ENCODE measurements at regions not wholly inside any gene's neighbourhood (a gene's known extent, or its start where the extent isn't known, plus 50 kb on each side); places are given as distances from the start of the nearest gene placed in this dataset.

- no peak for TF ChIP-seq JUN (CRISPR knock-in tag; IDR thresholded peaks at IDR 0.05)
- TF ChIP-seq USF2 (CRISPR knock-in tag; IDR thresholded peaks at IDR 0.05) = no peak
- TF ChIP-seq, protein P1, sequence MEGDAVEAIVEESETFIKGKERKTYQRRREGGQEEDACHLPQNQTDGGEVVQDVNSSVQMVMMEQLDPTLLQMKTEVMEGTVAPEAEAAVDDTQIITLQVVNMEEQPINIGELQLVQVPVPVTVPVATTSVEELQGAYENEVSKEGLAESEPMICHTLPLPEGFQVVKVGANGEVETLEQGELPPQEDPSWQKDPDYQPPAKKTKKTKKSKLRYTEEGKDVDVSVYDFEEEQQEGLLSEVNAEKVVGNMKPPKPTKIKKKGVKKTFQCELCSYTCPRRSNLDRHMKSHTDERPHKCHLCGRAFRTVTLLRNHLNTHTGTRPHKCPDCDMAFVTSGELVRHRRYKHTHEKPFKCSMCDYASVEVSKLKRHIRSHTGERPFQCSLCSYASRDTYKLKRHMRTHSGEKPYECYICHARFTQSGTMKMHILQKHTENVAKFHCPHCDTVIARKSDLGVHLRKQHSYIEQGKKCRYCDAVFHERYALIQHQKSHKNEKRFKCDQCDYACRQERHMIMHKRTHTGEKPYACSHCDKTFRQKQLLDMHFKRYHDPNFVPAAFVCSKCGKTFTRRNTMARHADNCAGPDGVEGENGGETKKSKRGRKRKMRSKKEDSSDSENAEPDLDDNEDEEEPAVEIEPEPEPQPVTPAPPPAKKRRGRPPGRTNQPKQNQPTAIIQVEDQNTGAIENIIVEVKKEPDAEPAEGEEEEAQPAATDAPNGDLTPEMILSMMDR (IDR thresholded peaks at IDR 0.05) = no peak
- no peak for TF ChIP-seq ZNF121 (CRISPR knock-in tag; IDR thresholded peaks at IDR 0.05)
- no peak for TF ChIP-seq IRF1 (CRISPR knock-in tag; IDR thresholded peaks at IDR 0.05)
Observed at GRCh38 chr13:65830411-65831205, 1399.5 kb downstream of the PCDH9 start.
